SK-N-SH (cell line): ENCODE measurements at regions not wholly inside any gene's neighbourhood (a gene's known extent, or its start where the extent isn't known, plus 50 kb on each side); places are given as distances from the start of the nearest gene placed in this dataset.

Experiments used
- CTCF ChIA-PET: fragments of 300-600, 350-600 bp; formaldehyde crosslinking; extraction: SDS; loops from one replicate; lab custom pipeline; 2021; lab: Yijun Ruan, JAX
- POLR2A ChIA-PET: fragments of 350-600 bp; sonication (Branson Sonifier 250); formaldehyde crosslinking; extraction: SDS; loops from one replicate; lab custom pipeline; 2020; ENCODE audit warnings: antibody characterized with exemption, inconsistent platforms; lab: Yijun Ruan, JAX
- DNase-seq: peaks from one replicate; pipeline ENCODE4 v3.0.0; 2012
- H2AFZ ChIP-seq: fragments of 200-600 bp; sonication (generic); 2 replicates; pipeline ENCODE4 v1.8.1; 2016; ENCODE audit warnings: antibody characterized with exemption, mild to moderate bottlenecking, low read depth
- H3F3A ChIP-seq: fragments of 200-600 bp; sonication (generic); replicated peaks from 2 replicates; pipeline ENCODE3; 2016; ENCODE audit warnings: antibody characterized with exemption, mild to moderate bottlenecking; ENCODE audit not compliant: insufficient read depth
- H3K27ac ChIP-seq, 2 experiments: fragments of 200-500 bp in 1 of 2; fragments of 200-600 bp in 1 of 2; sonication (Bioruptor generic) in 1 of 2; sonication (generic), shearing (Covaris generic) in 1 of 2; 2 replicates each; pipeline versions ENCODE4 v1.5.1 to v1.6.1; 2014 to 2016; ENCODE audit warnings: low read depth in 2 of 2, inconsistent platforms in 1 of 2, low read length in 1 of 2, mild to moderate bottlenecking in 1 of 2, mixed read lengths in 1 of 2
- H3K27me3 ChIP-seq: fragments of 200-600 bp; sonication (generic), shearing (Covaris generic); 2 replicates; pipeline ENCODE4 v1.6.1; 2016; ENCODE audit warnings: mixed run types; ENCODE audit not compliant: insufficient read depth
- H3K36me3 ChIP-seq, 2 experiments: fragments of 200-500 bp in 1 of 2; fragments of 200-600 bp in 1 of 2; sonication (Bioruptor generic) in 1 of 2; sonication (generic) in 1 of 2; replicated peaks in 1 of 2; 2 replicates each; pipeline versions ENCODE3 to v1.5.1; 2014 to 2016; ENCODE audit warnings: low read length in 1 of 2, mild to moderate bottlenecking in 1 of 2; ENCODE audit not compliant: insufficient read depth in 2 of 2, control insufficient read depth in 1 of 2
- H3K4me1 ChIP-seq, 2 experiments: fragments of 200-500 bp in 1 of 2; fragments of 200-600 bp in 1 of 2; sonication (Bioruptor generic) in 1 of 2; sonication (generic), shearing (Covaris generic) in 1 of 2; 2 replicates each; pipeline versions ENCODE4 v1.5.1 to v1.6.1; 2014 to 2016; ENCODE audit warnings: low read depth in 1 of 2, low read length in 1 of 2, mixed run types in 1 of 2; ENCODE audit not compliant: insufficient read depth in 2 of 2, control insufficient read depth in 1 of 2
- H3K4me2 ChIP-seq: fragments of 200-600 bp; sonication (generic), shearing (Covaris generic); 2 replicates; pipeline ENCODE4 v1.6.1; 2017; ENCODE audit warnings: mixed run types
- H3K4me3 ChIP-seq, 2 experiments: fragments of 200-500 bp in 1 of 2; fragments of 200-600 bp in 1 of 2; sonication (Bioruptor generic) in 1 of 2; sonication (generic), shearing (Covaris generic) in 1 of 2; 2 replicates each; pipeline versions ENCODE4 v1.5.1 to v1.8.1; 2014 to 2016; ENCODE audit warnings: low read depth in 2 of 2, inconsistent platforms in 1 of 2, low read length in 1 of 2, mild to moderate bottlenecking in 1 of 2, mixed read lengths in 1 of 2, moderate library complexity in 1 of 2
- H3K79me2 ChIP-seq: fragments of 200-600 bp; sonication (generic); 2 replicates; pipeline ENCODE4 v1.8.1; 2017; ENCODE audit warnings: mild to moderate bottlenecking; ENCODE audit not compliant: insufficient read depth
- H3K9ac ChIP-seq: fragments of 200-600 bp; sonication (generic); 2 replicates; pipeline ENCODE4 v1.6.1; 2017; ENCODE audit warnings: mixed run types
- H3K9me2 ChIP-seq: fragments of 200-600 bp; sonication (generic); 2 replicates; pipeline ENCODE4 v1.6.1; 2017; ENCODE audit warnings: mixed run types
- H3K9me3 ChIP-seq: fragments of 200-600 bp; sonication (generic); 2 replicates; pipeline ENCODE4 v1.6.1; 2017; ENCODE audit warnings: mixed run types, mild to moderate bottlenecking, moderate library complexity
- H4K20me1 ChIP-seq: fragments of 200-600 bp; sonication (generic); 2 replicates; pipeline ENCODE4 v1.6.1; 2017; ENCODE audit warnings: mild to moderate bottlenecking, mixed run types; ENCODE audit not compliant: insufficient read depth
- CHD2 ChIP-seq: fragments of 150-350 bp; IDR thresholded peaks from 2 replicates; pipeline ENCODE4 v1.6.1; 2018; ENCODE audit warnings: low read length; ENCODE audit not compliant: partially characterized antibody
- ELF1 ChIP-seq: IDR thresholded peaks from 2 replicates; pipeline ENCODE4 v1.4.0; 2012
- EP300 ChIP-seq, 2 experiments: IDR thresholded peaks; 2 replicates each; pipeline versions ENCODE4 v1.4.0 to v1.6.1; 2012; ENCODE audit warnings: borderline replicate concordance in 1 of 2, low read depth in 1 of 2, low read length in 1 of 2
- EZH2phosphoT487 ChIP-seq: fragments of 200-600 bp; sonication (generic); IDR thresholded peaks from 2 replicates; pipeline ENCODE4 v1.6.1; 2017; ENCODE audit warnings: low read depth, mixed run types, mild to moderate bottlenecking, antibody characterized with exemption, moderate library complexity, borderline replicate concordance
- FOXJ3 ChIP-seq: sonication (generic); formaldehyde crosslinking; IDR thresholded peaks from 2 replicates; pipeline ENCODE4 v1.5.1; 2020; ENCODE audit warnings: mild to moderate bottlenecking, missing genetic modification reagents
- GABPA ChIP-seq: IDR thresholded peaks from 2 replicates; pipeline ENCODE4 v1.4.0; 2012; ENCODE audit warnings: low read depth, mild to moderate bottlenecking
- MEF2A ChIP-seq: IDR thresholded peaks from 2 replicates; pipeline ENCODE4 v1.4.0; 2012; ENCODE audit warnings: low read depth, borderline replicate concordance
- NFIC ChIP-seq: IDR thresholded peaks from 2 replicates; pipeline ENCODE4 v1.4.0; 2012; ENCODE audit warnings: borderline replicate concordance
- POLR2AphosphoS5 ChIP-seq: IDR thresholded peaks from 2 replicates; pipeline ENCODE4 v1.6.1; 2012; ENCODE audit warnings: low read depth, low read length
- RAD21 ChIP-seq: IDR thresholded peaks from 2 replicates; pipeline ENCODE4 v1.6.1; 2012; ENCODE audit warnings: mild to moderate bottlenecking, low read length
- RCOR1 ChIP-seq: fragments of 150-350 bp; IDR thresholded peaks from 2 replicates; pipeline ENCODE4 v1.6.1; 2017; ENCODE audit warnings: antibody characterized with exemption, low read length
- RFX5 ChIP-seq: IDR thresholded peaks from 2 replicates; pipeline ENCODE4 v1.6.1; 2012; ENCODE audit warnings: mild to moderate bottlenecking, improper control_type of control experiment, low read length
- TCF12 ChIP-seq: IDR thresholded peaks from 2 replicates; pipeline ENCODE4 v1.4.0; 2012
- TEAD4 ChIP-seq: IDR thresholded peaks from 2 replicates; pipeline ENCODE4 v1.4.0; 2012; ENCODE audit warnings: mild to moderate bottlenecking, borderline replicate concordance; ENCODE audit not compliant: insufficient read depth
- YY1 ChIP-seq: IDR thresholded peaks from 2 replicates; pipeline ENCODE4 v1.4.0; 2012; ENCODE audit warnings: low read depth, mild to moderate bottlenecking
- WGBS: methylation state at CpG from one replicate; pipeline ENCODE4 v1.1.6; 2017; ENCODE audit warnings: low lambda C conversion rate; 5-methylcytosine and 5-hydroxymethylcytosine counted together
- TF ChIP-seq, protein P1 (sequence below): IDR thresholded peaks from 2 replicates; pipeline ENCODE4 v1.4.0; 2012; ENCODE audit warnings: low read depth, borderline replicate concordance
- TF ChIP-seq, protein P2 (sequence below): fragments of 150-350 bp; IDR thresholded peaks from 2 replicates; pipeline ENCODE4 v1.6.1; 2017; ENCODE audit warnings: antibody characterized with exemption, low read length, low read depth, borderline replicate concordance
- TF ChIP-seq, protein P3 (sequence below): fragments of 150-350 bp; IDR thresholded peaks from 2 replicates; pipeline ENCODE4 v1.6.1; 2016; ENCODE audit warnings: mild to moderate bottlenecking, low read depth, low read length
- TF ChIP-seq, protein P4 (sequence below): IDR thresholded peaks from 2 replicates; pipeline ENCODE4 v1.6.1; 2012; ENCODE audit warnings: mild to moderate bottlenecking, low read depth, low read length, moderate library complexity
- TF ChIP-seq, protein P5 (sequence below): fragments of 200-600 bp; sonication (generic); IDR thresholded peaks from 2 replicates; pipeline ENCODE4 v1.6.1; 2017; ENCODE audit warnings: antibody characterized with exemption, mild to moderate bottlenecking, moderate library complexity

DNA sequence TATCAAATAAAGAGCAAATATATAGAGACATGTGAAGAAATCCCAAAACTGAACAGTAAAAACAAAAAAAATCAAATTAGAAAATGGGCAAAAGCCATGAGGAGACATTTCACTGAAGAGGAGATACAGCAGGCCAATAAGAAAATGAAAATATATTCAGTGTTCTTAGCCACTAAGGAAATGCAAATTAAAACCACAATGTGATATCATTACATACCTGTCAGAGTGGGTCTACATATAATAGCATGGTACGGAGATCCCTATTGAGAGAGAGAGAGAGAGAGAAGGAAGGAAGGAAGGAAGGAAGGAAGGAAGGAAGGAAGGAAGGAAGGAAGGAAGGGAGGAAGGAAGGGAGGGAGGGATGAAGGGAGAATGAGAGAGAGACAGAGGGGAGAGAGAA, 707.0 kb upstream of the ACTRT1 start:
- Histone ChIP-seq H3K9ac (no peak overlapping the region), H3K9me2 (no peaks in the 10 kb centered on the region), H3K36me3 (no peaks in the 10 kb centered on the region), H3K27me3 (no peaks in the 10 kb centered on the region), H3K4me3 (no peak overlapping the region), H3K79me2 (no peaks in the 10 kb centered on the region), H2AFZ (no peak overlapping the region), H3K4me2 (no peak overlapping the region), H4K20me1 (no peaks in the 10 kb centered on the region), H3F3A (no peaks in the 10 kb centered on the region), H3K4me1 (no peaks in the 10 kb centered on the region), H3K27ac (no peak overlapping the region), H3K9me3 (no peaks in the 10 kb centered on the region)
- no peak for DNase-seq
- ChIA-PET POLR2A (no interaction called here), CTCF (no interaction called here)
- TF ChIP-seq EZH2phosphoT487 = no peak
- no peak for TF ChIP-seq EP300 (IDR thresholded peaks at IDR 0.05; ENCODE audit: borderline replicate concordance in 1 of 2, low read depth in 1 of 2, low read length in 1 of 2)
- TF ChIP-seq MEF2A = no peak
- TF ChIP-seq, protein P1, sequence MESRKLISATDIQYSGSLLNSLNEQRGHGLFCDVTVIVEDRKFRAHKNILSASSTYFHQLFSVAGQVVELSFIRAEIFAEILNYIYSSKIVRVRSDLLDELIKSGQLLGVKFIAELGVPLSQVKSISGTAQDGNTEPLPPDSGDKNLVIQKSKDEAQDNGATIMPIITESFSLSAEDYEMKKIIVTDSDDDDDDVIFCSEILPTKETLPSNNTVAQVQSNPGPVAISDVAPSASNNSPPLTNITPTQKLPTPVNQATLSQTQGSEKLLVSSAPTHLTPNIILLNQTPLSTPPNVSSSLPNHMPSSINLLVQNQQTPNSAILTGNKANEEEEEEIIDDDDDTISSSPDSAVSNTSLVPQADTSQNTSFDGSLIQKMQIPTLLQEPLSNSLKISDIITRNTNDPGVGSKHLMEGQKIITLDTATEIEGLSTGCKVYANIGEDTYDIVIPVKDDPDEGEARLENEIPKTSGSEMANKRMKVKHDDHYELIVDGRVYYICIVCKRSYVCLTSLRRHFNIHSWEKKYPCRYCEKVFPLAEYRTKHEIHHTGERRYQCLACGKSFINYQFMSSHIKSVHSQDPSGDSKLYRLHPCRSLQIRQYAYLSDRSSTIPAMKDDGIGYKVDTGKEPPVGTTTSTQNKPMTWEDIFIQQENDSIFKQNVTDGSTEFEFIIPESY = no peak
- TF ChIP-seq, protein P2, sequence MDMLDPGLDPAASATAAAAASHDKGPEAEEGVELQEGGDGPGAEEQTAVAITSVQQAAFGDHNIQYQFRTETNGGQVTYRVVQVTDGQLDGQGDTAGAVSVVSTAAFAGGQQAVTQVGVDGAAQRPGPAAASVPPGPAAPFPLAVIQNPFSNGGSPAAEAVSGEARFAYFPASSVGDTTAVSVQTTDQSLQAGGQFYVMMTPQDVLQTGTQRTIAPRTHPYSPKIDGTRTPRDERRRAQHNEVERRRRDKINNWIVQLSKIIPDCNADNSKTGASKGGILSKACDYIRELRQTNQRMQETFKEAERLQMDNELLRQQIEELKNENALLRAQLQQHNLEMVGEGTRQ = no peak
- TF ChIP-seq, protein P3, sequence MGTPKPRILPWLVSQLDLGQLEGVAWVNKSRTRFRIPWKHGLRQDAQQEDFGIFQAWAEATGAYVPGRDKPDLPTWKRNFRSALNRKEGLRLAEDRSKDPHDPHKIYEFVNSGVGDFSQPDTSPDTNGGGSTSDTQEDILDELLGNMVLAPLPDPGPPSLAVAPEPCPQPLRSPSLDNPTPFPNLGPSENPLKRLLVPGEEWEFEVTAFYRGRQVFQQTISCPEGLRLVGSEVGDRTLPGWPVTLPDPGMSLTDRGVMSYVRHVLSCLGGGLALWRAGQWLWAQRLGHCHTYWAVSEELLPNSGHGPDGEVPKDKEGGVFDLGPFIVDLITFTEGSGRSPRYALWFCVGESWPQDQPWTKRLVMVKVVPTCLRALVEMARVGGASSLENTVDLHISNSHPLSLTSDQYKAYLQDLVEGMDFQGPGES = no peak
- no peak for TF ChIP-seq RCOR1
- TF ChIP-seq, protein P4, sequence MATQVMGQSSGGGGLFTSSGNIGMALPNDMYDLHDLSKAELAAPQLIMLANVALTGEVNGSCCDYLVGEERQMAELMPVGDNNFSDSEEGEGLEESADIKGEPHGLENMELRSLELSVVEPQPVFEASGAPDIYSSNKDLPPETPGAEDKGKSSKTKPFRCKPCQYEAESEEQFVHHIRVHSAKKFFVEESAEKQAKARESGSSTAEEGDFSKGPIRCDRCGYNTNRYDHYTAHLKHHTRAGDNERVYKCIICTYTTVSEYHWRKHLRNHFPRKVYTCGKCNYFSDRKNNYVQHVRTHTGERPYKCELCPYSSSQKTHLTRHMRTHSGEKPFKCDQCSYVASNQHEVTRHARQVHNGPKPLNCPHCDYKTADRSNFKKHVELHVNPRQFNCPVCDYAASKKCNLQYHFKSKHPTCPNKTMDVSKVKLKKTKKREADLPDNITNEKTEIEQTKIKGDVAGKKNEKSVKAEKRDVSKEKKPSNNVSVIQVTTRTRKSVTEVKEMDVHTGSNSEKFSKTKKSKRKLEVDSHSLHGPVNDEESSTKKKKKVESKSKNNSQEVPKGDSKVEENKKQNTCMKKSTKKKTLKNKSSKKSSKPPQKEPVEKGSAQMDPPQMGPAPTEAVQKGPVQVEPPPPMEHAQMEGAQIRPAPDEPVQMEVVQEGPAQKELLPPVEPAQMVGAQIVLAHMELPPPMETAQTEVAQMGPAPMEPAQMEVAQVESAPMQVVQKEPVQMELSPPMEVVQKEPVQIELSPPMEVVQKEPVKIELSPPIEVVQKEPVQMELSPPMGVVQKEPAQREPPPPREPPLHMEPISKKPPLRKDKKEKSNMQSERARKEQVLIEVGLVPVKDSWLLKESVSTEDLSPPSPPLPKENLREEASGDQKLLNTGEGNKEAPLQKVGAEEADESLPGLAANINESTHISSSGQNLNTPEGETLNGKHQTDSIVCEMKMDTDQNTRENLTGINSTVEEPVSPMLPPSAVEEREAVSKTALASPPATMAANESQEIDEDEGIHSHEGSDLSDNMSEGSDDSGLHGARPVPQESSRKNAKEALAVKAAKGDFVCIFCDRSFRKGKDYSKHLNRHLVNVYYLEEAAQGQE = no peak
- no peak for TF ChIP-seq RFX5
- no peak for TF ChIP-seq POLR2AphosphoS5
- TF ChIP-seq TEAD4 = no peak
- TF ChIP-seq NFIC = no peak
- TF ChIP-seq GABPA = no peak
- no peak for TF ChIP-seq RAD21
- TF ChIP-seq TCF12 = no peak
- no peak for TF ChIP-seq CHD2
- no peak for TF ChIP-seq FOXJ3 (CRISPR knock-in tag)
- TF ChIP-seq, protein P5, sequence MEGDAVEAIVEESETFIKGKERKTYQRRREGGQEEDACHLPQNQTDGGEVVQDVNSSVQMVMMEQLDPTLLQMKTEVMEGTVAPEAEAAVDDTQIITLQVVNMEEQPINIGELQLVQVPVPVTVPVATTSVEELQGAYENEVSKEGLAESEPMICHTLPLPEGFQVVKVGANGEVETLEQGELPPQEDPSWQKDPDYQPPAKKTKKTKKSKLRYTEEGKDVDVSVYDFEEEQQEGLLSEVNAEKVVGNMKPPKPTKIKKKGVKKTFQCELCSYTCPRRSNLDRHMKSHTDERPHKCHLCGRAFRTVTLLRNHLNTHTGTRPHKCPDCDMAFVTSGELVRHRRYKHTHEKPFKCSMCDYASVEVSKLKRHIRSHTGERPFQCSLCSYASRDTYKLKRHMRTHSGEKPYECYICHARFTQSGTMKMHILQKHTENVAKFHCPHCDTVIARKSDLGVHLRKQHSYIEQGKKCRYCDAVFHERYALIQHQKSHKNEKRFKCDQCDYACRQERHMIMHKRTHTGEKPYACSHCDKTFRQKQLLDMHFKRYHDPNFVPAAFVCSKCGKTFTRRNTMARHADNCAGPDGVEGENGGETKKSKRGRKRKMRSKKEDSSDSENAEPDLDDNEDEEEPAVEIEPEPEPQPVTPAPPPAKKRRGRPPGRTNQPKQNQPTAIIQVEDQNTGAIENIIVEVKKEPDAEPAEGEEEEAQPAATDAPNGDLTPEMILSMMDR = no peak
- no peak for TF ChIP-seq ELF1
- TF ChIP-seq YY1 = no peak
- 27% methylated on average over 1 of the region's 1 CpG for WGBS
